ENCODE measurements at regions not wholly inside any gene's neighbourhood (a gene's known extent, or its start where the extent isn't known, plus 50 kb on each side); places are given as distances from the start of the nearest gene placed in this dataset.
"Not testable (repeated sequence)": the region's sequence is repeated elsewhere in the genome, so short reads cannot be mapped to it uniquely, and the experiment has no call there.

- in situ Hi-C loops (cut with MboI; ENCODE audit: low pct_unique_long_range_greater_than_20kb, low sequenced_read_pairs, unreplicated experiment), result no loop called here
- no peak for DNase-seq (ENCODE audit: low spot score)
- no peak for TF ChIP-seq CTCF (IDR thresholded peaks at IDR 0.05; ENCODE audit: extremely low read depth, insufficient read depth, missing control alignments)
These were observed 162.5 kb downstream of the NUFIP1 start for GRCh38 chr13:44826591-44827350.

GRCh38 chr13:44825953-44826352, 163.3 kb downstream of the NUFIP1 start:
- DNase-seq (ENCODE audit: low spot score), result no peak
- no peak for TF ChIP-seq CTCF (IDR thresholded peaks at IDR 0.05; ENCODE audit: extremely low read depth, insufficient read depth, missing control alignments)
- in situ Hi-C loops (cut with MboI; ENCODE audit: low pct_unique_long_range_greater_than_20kb, low sequenced_read_pairs, unreplicated experiment), result no loop called here

- DNase-seq (ENCODE audit: low spot score); in situ Hi-C loops (cut with MboI; ENCODE audit: low pct_unique_long_range_greater_than_20kb, low sequenced_read_pairs, unreplicated experiment): not testable (repeated sequence)
These were observed 165.7 kb downstream of the NUFIP1 start for GRCh38 chr13:44823555-44823954.

- in situ Hi-C loops (cut with MboI; ENCODE audit: low pct_unique_long_range_greater_than_20kb, low sequenced_read_pairs, unreplicated experiment), result no loop called here
- DNase-seq (ENCODE audit: low spot score), result no peak
- TF ChIP-seq CTCF (IDR thresholded peaks at IDR 0.05; ENCODE audit: extremely low read depth, insufficient read depth, missing control alignments), result no peak
These were observed 167.0 kb downstream of the NUFIP1 start for GRCh38 chr13:44822291-44822690.

- TF ChIP-seq CTCF (IDR thresholded peaks at IDR 0.05; ENCODE audit: extremely low read depth, insufficient read depth, missing control alignments), result no peak
- in situ Hi-C loops (cut with MboI; ENCODE audit: low pct_unique_long_range_greater_than_20kb, low sequenced_read_pairs, unreplicated experiment), result no loop called here
- DNase-seq (ENCODE audit: low spot score), result no peak
These were observed 169.5 kb downstream of the NUFIP1 start for GRCh38 chr13:44819772-44820171.

- in situ Hi-C loops (cut with MboI; ENCODE audit: low pct_unique_long_range_greater_than_20kb, low sequenced_read_pairs, unreplicated experiment), result no loop called here
- no peak for TF ChIP-seq CTCF (IDR thresholded peaks at IDR 0.05; ENCODE audit: extremely low read depth, insufficient read depth, missing control alignments)
- DNase-seq (ENCODE audit: low spot score), result peak; percentile 31
These were observed 170.0 kb downstream of the NUFIP1 start for GRCh38 chr13:44819245-44819644.

GRCh38 chr13:44818428-44818827, 170.8 kb downstream of the NUFIP1 start:
- no peak for DNase-seq (ENCODE audit: low spot score)
- TF ChIP-seq CTCF (IDR thresholded peaks at IDR 0.05; ENCODE audit: extremely low read depth, insufficient read depth, missing control alignments), result no peak
- in situ Hi-C loops (cut with MboI; ENCODE audit: low pct_unique_long_range_greater_than_20kb, low sequenced_read_pairs, unreplicated experiment), result no loop called here
